Mesenchymal stem cell (in vitro differentiated cells and primary cell): ENCODE measurements at regions not wholly inside any gene's neighbourhood (a gene's known extent, or its start where the extent isn't known, plus 50 kb on each side); places are given as distances from the start of the nearest gene placed in this dataset.

Experiments
- DNase-seq: peaks from one replicate; pipeline ENCODE4 v3.0.0-alpha.2; 2013
- H2AFZ ChIP-seq: one replicate; pipeline ENCODE4 v1.6.1; 2013; ENCODE audit warnings: low read depth, mild to moderate bottlenecking, control low read depth, inconsistent platforms, low read length, moderate library complexity
- H2AK5ac ChIP-seq: 2 replicates; pipeline ENCODE4 v1.6.1; 2013; ENCODE audit warnings: low read length, moderate library complexity, mild to moderate bottlenecking, inconsistent platforms; ENCODE audit not compliant: severe bottlenecking
- H2BK120ac ChIP-seq: one replicate; pipeline ENCODE4 v1.6.1; 2013; ENCODE audit warnings: low read depth, mild to moderate bottlenecking, inconsistent platforms, low read length, moderate library complexity
- H2BK12ac ChIP-seq, 2 experiments: one replicate each; pipeline ENCODE4 v1.6.1; 2013; ENCODE audit warnings: inconsistent platforms in 2 of 2, low read length in 2 of 2, mild to moderate bottlenecking in 2 of 2, moderate library complexity in 2 of 2, control low read depth in 1 of 2
- H2BK15ac ChIP-seq: one replicate; pipeline ENCODE4 v1.6.1; 2013; ENCODE audit warnings: mild to moderate bottlenecking, low read depth, inconsistent platforms; ENCODE audit not compliant: poor library complexity, severe bottlenecking
- H2BK5ac ChIP-seq: 2 replicates; pipeline ENCODE4 v1.6.1; 2013; ENCODE audit warnings: low read depth, mild to moderate bottlenecking, low read length, control low read depth, inconsistent platforms; ENCODE audit not compliant: poor library complexity, severe bottlenecking
- H3K14ac ChIP-seq, 2 experiments: one replicate each; pipeline ENCODE4 v1.6.1; 2013; ENCODE audit warnings: inconsistent platforms in 2 of 2, low read length in 2 of 2, control low read depth in 1 of 2, mild to moderate bottlenecking in 1 of 2, moderate library complexity in 1 of 2
- H3K18ac ChIP-seq, 2 experiments: one replicate each; pipeline ENCODE4 v1.6.1; 2013; ENCODE audit warnings: inconsistent platforms in 2 of 2, low read length in 2 of 2, control low read depth in 1 of 2, low read depth in 1 of 2, mild to moderate bottlenecking in 1 of 2
- H3K23ac ChIP-seq, 2 experiments: one replicate each; pipeline ENCODE4 v1.6.1; 2013; ENCODE audit warnings: inconsistent platforms in 2 of 2, low read length in 2 of 2, mild to moderate bottlenecking in 2 of 2, moderate library complexity in 2 of 2, control low read depth in 1 of 2
- H3K27ac ChIP-seq: 2 replicates; pipeline ENCODE4 v1.5.1; 2013; ENCODE audit warnings: mild to moderate bottlenecking, moderate library complexity, low read length, control low read depth, inconsistent platforms; ENCODE audit not compliant: poor library complexity, severe bottlenecking
- H3K27me3 ChIP-seq, 2 experiments: 2 replicates each; pipeline versions ENCODE4 v1.6.1 to v1.7.0; 2013; ENCODE audit warnings: low read length in 2 of 2, mild to moderate bottlenecking in 2 of 2, moderate library complexity in 2 of 2, control low read depth in 1 of 2, inconsistent platforms in 1 of 2; ENCODE audit not compliant: control insufficient read depth in 1 of 2, insufficient read depth in 1 of 2
- H3K36me3 ChIP-seq, 2 experiments: 2 replicates each; pipeline versions ENCODE4 v1.6.1 to v1.7.0; 2013; ENCODE audit warnings: low read length in 2 of 2, control low read depth in 1 of 2, inconsistent platforms in 1 of 2, low read depth in 1 of 2, mild to moderate bottlenecking in 1 of 2; ENCODE audit not compliant: insufficient read depth in 2 of 2, control insufficient read depth in 1 of 2
- H3K4ac ChIP-seq, 2 experiments: one replicate each; pipeline ENCODE4 v1.6.1; 2013; ENCODE audit warnings: inconsistent platforms in 2 of 2, low read length in 2 of 2, mild to moderate bottlenecking in 2 of 2, moderate library complexity in 2 of 2, control low read depth in 1 of 2, low read depth in 1 of 2
- H3K4me1 ChIP-seq: 2 replicates; pipeline ENCODE4 v1.6.1; 2013; ENCODE audit warnings: low read depth, low read length, control low read depth; ENCODE audit not compliant: control insufficient read depth, insufficient read depth
- H3K4me2 ChIP-seq: 2 replicates; pipeline ENCODE4 v1.6.1; 2013; ENCODE audit warnings: low read length, mild to moderate bottlenecking, inconsistent platforms; ENCODE audit not compliant: poor library complexity, severe bottlenecking
- H3K4me3 ChIP-seq, 2 experiments: 2 replicates each; pipeline versions ENCODE4 v1.5.1 to v1.7.0; 2013; ENCODE audit warnings: low read length in 2 of 2, mild to moderate bottlenecking in 2 of 2, control low read depth in 1 of 2, low read depth in 1 of 2; ENCODE audit not compliant: insufficient read depth in 1 of 2
- H3K79me1 ChIP-seq: replicated peaks from 2 replicates; pipeline ENCODE4 v1.6.1; 2013; ENCODE audit warnings: mild to moderate bottlenecking, control low read depth, low read length, inconsistent platforms; ENCODE audit not compliant: poor library complexity, severe bottlenecking
- H3K9ac ChIP-seq: 2 replicates; pipeline ENCODE4 v1.7.0; 2013; ENCODE audit warnings: mild to moderate bottlenecking, low read length, moderate library complexity
- H3K9me3 ChIP-seq: 2 replicates; pipeline ENCODE4 v1.7.0; 2013; ENCODE audit warnings: mild to moderate bottlenecking, low read length; ENCODE audit not compliant: control insufficient read depth
- H4K8ac ChIP-seq: one replicate; pipeline ENCODE4 v1.6.1; 2013; ENCODE audit warnings: inconsistent platforms, mild to moderate bottlenecking, low read length, moderate library complexity
- H4K91ac ChIP-seq: one replicate; pipeline ENCODE4 v1.6.1; 2013; ENCODE audit warnings: mild to moderate bottlenecking, low read length, inconsistent platforms
- WGBS: methylation state at CpG from one replicate; pipeline ENCODE4 v1.1.7; 2013; ENCODE audit warnings: mixed read lengths; 5-methylcytosine and 5-hydroxymethylcytosine counted together

DNA sequence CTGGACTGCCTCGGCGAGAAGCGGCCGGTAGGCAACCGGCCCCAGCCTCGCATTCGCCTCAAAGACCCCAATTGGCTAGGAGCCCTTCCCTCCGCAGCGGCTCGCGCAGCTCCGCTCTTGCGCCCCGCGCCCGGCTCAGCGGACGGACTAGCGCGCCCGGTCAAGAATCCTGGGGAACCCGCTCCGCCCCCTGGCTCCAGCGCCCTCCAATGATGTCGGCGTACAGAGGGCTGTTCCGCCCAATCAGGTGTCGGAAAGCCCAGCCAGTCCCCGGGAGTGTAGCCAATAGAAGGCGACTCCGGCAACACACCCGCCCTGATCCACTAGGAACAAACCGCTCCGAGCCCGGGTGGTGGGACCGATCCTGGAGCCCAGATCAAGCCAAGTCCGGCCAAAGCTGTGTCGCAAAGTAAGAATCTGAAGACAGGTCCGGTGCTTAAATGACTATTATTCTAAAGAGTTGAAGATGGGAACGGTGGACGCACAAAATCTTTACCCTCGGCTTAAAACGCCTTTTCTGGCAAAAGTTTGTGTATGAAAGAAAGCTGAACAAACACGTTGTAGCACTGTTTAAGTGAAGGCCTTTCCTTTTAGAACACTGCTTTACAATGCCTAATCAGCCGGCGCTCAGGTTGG lies 132.2 kb downstream of the OGFRL1 start:
- peak; percentile 96 for DNase-seq
- peak overlapping the region; percentile 77 for H2BK5ac ChIP-seq
- peak overlapping the region; percentile 12 for H4K8ac ChIP-seq
- H3K79me1 ChIP-seq, result no peaks in the 10 kb centered on the region
- H3K9me3 ChIP-seq, result no peaks in the 10 kb centered on the region
- no peaks in the 10 kb centered on the region for H3K27me3 ChIP-seq
- H3K4me2 ChIP-seq, result peak overlapping the region; percentile 61
- peak overlapping the region; percentile 85 for H3K9ac ChIP-seq
- H3K14ac ChIP-seq, result peak overlapping the region in 1 of 2 experiments; percentile 19
- peak overlapping the region; percentile 37 to 91 for H3K4ac ChIP-seq
- peaks cover 3 to 14% of the 10 kb centered on the region in 2 experiments for H3K36me3 ChIP-seq
- H2BK15ac ChIP-seq, result no peak overlapping the region
- H2AFZ ChIP-seq, result peak overlapping the region; percentile 63
- H3K27ac ChIP-seq, result peak overlapping the region; percentile 79
- peak overlapping the region; percentile 72 for H4K91ac ChIP-seq
- peak overlapping the region; percentile 64 for H2BK120ac ChIP-seq
- peaks cover 4% of the 10 kb centered on the region for H3K4me1 ChIP-seq
- no peak overlapping the region for H2AK5ac ChIP-seq
- H3K23ac ChIP-seq, result no peak overlapping the region
- peak overlapping the region in 1 of 2 experiments; percentile 40 for H2BK12ac ChIP-seq
- 14% methylated on average over 45 of the region's 46 CpGs for WGBS
- H3K18ac ChIP-seq, result peak overlapping the region; percentile 81 to 87
- peak overlapping the region; percentile 91 to 92 for H3K4me3 ChIP-seq

DNA sequence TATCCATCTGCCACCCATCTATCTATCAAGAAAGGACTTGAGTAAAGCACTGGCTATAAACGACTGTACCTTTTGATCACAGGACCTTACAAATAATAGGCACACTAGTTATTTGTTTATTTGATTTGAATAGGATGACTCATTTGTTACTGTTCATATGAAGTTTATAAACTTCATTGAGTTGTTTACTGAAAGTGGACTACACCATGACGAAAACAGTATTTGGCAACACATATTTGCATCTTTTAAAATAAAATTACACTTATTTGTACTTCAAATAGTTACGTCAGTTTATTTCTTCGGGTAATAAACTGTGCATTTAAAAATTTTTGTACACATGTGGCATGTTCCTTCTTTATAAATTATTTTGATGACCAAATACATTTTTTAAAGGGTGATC lies 133.0 kb downstream of the OGFRL1 start:
- Histone ChIP-seq H3K4me3 (no peak overlapping the region), H4K8ac (no peak overlapping the region), H3K18ac (no peak overlapping the region), H3K9me3 (no peaks in the 10 kb centered on the region), H2AK5ac (no peak overlapping the region), H3K4ac (no peak overlapping the region), H3K14ac (no peak overlapping the region), H2BK5ac (no peak overlapping the region), H2AFZ (no peak overlapping the region), H3K4me2 (no peak overlapping the region), H3K23ac (no peak overlapping the region), H3K4me1 (peaks cover 3% of the 10 kb centered on the region), H2BK12ac (no peak overlapping the region), H2BK15ac (no peak overlapping the region), H2BK120ac (no peak overlapping the region), H3K27me3 (no peaks in the 10 kb centered on the region), H3K79me1 (no peaks in the 10 kb centered on the region), H3K27ac (no peak overlapping the region), H3K9ac (peak overlapping the region; percentile 85), H3K36me3 (peaks cover 3 to 6% of the 10 kb centered on the region in 2 experiments), H4K91ac (no peak overlapping the region)
- no CpG with 5 or more reads among the region's 4 CpGs for WGBS
- peak; percentile 25 for DNase-seq

DNA sequence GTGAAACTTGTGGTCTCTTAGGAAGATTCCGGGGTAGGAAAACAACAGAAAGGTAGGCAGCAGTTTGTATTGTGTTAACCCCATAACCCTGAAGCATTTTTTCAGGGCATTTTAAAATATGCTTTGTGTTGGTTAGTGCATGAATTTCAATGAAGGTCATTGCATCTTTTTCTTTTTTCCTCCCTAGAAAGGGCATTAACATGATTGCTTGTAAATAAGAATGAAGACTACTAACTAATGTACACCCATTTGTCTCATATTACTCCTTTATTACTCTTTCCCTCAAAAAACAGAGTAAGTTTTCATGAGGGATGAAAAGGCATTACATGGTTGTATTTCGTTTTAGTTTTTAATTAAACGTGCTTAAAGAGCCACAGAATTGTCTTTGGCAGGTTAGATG lies 141.4 kb downstream of the OGFRL1 start:
- 74% methylated on average over 2 of the region's 3 CpGs for WGBS
- no peak overlapping the region for H2BK12ac ChIP-seq
- H3K79me1 ChIP-seq, result no peaks in the 10 kb centered on the region
- no peak for DNase-seq
- H2BK5ac ChIP-seq, result no peak overlapping the region
- no peak overlapping the region for H2BK120ac ChIP-seq
- no peak overlapping the region for H2AK5ac ChIP-seq
- no peak overlapping the region for H4K91ac ChIP-seq
- no peak overlapping the region for H3K27ac ChIP-seq
- no peak overlapping the region for H3K9ac ChIP-seq
- H4K8ac ChIP-seq, result no peak overlapping the region
- H2BK15ac ChIP-seq, result no peak overlapping the region
- H3K23ac ChIP-seq, result no peak overlapping the region
- no peak overlapping the region for H3K14ac ChIP-seq
- H3K36me3 ChIP-seq, result no peaks in the 10 kb centered on the region
- no peaks in the 10 kb centered on the region for H3K27me3 ChIP-seq
- H3K4me2 ChIP-seq, result no peak overlapping the region
- H3K9me3 ChIP-seq, result no peaks in the 10 kb centered on the region
- no peak overlapping the region for H2AFZ ChIP-seq
- H3K4ac ChIP-seq, result no peak overlapping the region
- H3K4me3 ChIP-seq, result no peak overlapping the region
- no peaks in the 10 kb centered on the region for H3K4me1 ChIP-seq
- H3K18ac ChIP-seq, result no peak overlapping the region

DNA sequence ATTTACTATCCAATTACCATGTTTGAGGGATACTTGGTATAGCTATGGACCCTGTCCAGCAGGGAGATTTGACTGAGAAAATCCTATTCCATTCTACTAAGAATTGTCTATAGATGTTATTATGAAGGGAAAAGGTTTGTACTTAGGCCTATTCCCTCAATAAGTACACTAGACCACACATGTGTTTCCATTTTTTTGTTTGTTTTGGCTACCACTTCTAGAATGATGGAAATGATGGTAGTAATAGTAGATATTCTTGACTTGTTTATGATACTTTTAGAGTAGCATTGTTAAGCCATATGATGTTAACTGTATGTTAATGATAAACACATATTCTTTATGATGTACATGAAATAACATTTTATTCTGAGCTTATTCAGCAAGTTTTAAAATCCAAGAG lies 144.8 kb downstream of the OGFRL1 start:
- Histone ChIP-seq H3K4me2 (no peak overlapping the region), H2BK15ac (no peak overlapping the region), H3K27ac (no peak overlapping the region), H2BK12ac (no peak overlapping the region), H3K36me3 (no peaks in the 10 kb centered on the region), H2AFZ (no peak overlapping the region), H3K79me1 (no peaks in the 10 kb centered on the region), H2BK5ac (no peak overlapping the region), H3K27me3 (no peaks in the 10 kb centered on the region), H3K4ac (no peak overlapping the region), H3K4me3 (no peak overlapping the region), H4K8ac (no peak overlapping the region), H2AK5ac (no peak overlapping the region), H3K9ac (no peak overlapping the region), H3K4me1 (no peaks in the 10 kb centered on the region), H3K18ac (no peak overlapping the region), H3K23ac (no peak overlapping the region), H4K91ac (no peak overlapping the region), H3K9me3 (no peaks in the 10 kb centered on the region), H3K14ac (no peak overlapping the region), H2BK120ac (no peak overlapping the region)
- DNase-seq, result no peak
